HEK293T (cell line): ENCODE measurements at regions not wholly inside any gene's neighbourhood (a gene's known extent, or its start where the extent isn't known, plus 50 kb on each side); places are given as distances from the start of the nearest gene placed in this dataset.

Source experiments
- ARNT ChIP-seq: fragments of 450-650 bp; IDR thresholded peaks from 2 replicates; pipeline ENCODE4 v1.6.1; 2017; ENCODE audit warnings: mild to moderate bottlenecking
- ELF4 ChIP-seq: fragments of 450-650 bp; IDR thresholded peaks from 2 replicates; pipeline ENCODE4 v1.6.1; 2017; ENCODE audit warnings: antibody characterized with exemption
- FOXA1 ChIP-seq: fragments of 450-650 bp; IDR thresholded peaks from 2 replicates; pipeline ENCODE4 v1.6.1; 2016; ENCODE audit warnings: mild to moderate bottlenecking
- FOXM1 ChIP-seq: fragments of 450-650 bp; IDR thresholded peaks from 2 replicates; pipeline ENCODE4 v1.6.1; 2017; ENCODE audit warnings: mild to moderate bottlenecking, borderline replicate concordance
- LEF1 ChIP-seq: fragments of 450-650 bp; IDR thresholded peaks from 2 replicates; pipeline ENCODE4 v1.6.1; 2017; ENCODE audit warnings: mild to moderate bottlenecking, borderline replicate concordance
- NFRKB ChIP-seq: fragments of 450-650 bp; IDR thresholded peaks from 2 replicates; pipeline ENCODE4 v1.6.1; 2016; ENCODE audit warnings: mild to moderate bottlenecking, moderate library complexity
- SP1 ChIP-seq: fragments of 450-650 bp; IDR thresholded peaks from 2 replicates; pipeline ENCODE4 v1.6.1; 2017
- SUZ12 ChIP-seq: fragments of 450-650 bp; IDR thresholded peaks from 2 replicates; pipeline ENCODE4 v1.6.1; 2016; ENCODE audit warnings: mild to moderate bottlenecking
- ZNF384 ChIP-seq: fragments of 450-650 bp; IDR thresholded peaks from 2 replicates; pipeline ENCODE4 v1.6.1; 2016

DNA sequence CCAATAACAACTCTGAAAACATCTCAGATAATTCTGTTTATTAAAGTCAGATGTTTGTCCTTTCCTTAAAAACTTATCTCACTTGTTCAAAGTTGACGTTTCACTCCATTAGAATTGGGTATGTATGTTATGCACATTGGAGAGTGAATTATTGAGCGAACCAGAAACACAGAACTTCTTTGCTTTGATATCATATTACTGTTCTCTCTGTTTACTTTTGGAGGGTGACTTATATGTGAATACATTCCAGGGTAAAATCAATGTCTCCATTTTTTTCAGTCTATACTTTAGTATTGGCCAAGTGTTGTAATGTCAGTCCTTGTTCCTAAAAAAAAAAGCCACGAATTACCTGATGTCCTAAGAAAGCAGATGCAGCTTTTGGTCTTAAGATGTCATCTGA is 307.4 kb downstream of the CSNK1G3 start:
- TF ChIP-seq SUZ12 (no peak), ARNT (no peak), FOXM1 (no peak), SP1 (no peak), FOXA1 (no peak), ZNF384 (no peak), LEF1 (no peak), ELF4 (no peak), NFRKB (no peak)
